ENCODE measurements at regions not wholly inside any gene's neighbourhood (a gene's known extent, or its start where the extent isn't known, plus 50 kb on each side); places are given as distances from the start of the nearest gene placed in this dataset.
"Not testable (repeated sequence)": the region's sequence is repeated elsewhere in the genome, so short reads cannot be mapped to it uniquely, and the experiment has no call there.

DNA sequence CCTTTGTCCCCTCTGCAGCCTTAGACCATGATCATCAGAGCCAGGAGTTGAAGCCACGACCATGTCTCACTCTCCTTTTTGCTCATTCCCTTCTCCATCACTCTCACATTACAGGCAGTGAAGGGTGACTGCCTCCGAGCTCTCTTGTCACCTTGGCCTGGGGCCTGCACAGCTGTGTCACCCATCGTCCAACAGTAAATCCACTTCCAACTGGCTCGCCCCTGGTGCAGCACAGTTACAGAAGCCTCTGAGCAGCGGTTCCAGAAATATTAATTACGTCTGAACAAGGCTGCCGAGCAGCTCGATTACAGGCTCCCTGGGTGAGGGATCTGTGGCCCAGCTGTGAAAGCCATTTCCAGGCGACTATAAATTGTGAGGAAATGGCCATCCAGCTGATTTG, 528.2 kb downstream of the NR2F2 start:
- no peak for TF ChIP-seq ZNF274 (IDR thresholded peaks at IDR 0.05; ENCODE audit: low read depth, low read length)
- H3K4me3 ChIP-seq (ENCODE audit: low read length), result no peak overlapping the region

DNA sequence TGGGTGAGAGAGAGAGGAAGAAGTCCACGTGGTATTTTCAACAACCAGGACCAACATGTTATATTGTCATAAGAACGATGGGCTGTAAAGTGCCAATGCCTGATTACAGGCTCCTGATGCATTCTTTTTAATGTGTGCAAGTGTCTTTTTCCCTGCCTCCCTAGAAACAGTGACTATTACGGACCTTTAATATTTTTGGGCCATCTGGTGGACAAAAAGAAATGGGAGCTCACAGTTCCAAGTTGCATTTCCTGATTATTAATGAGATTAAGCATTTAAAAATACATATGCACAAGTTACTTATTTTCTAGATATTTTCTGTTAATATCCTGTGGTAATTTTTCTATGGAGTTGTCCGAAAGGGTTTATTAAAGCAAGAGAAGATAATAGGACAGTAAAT, 530.2 kb downstream of the NR2F2 start:
- no peak for TF ChIP-seq ZNF274 (IDR thresholded peaks at IDR 0.05; ENCODE audit: low read depth, low read length)
- no peak overlapping the region for H3K4me3 ChIP-seq (ENCODE audit: low read length)

DNA sequence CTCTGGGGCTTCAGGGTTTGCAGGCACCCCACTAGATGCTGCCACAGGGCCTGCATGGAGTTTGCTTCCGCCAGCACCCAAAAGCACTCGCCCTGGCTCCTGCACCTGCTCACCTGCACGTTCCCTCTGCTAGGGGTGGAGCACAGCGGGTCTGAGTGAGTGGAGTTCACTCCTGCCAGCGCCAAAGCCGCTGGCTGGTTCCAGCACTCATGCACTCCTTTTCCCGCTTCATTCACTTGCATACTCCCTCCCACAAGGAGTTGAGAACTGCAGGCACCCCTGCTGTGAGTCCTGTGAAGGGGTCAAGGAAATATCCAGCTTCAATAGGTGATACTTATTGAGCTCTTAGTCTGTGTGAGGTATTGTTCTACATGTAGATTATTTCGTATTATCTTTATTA, 537.5 kb downstream of the NR2F2 start:
- H3K4me3 ChIP-seq (ENCODE audit: low read length), result no peak overlapping the region
- TF ChIP-seq ZNF274 (IDR thresholded peaks at IDR 0.05; ENCODE audit: low read depth, low read length), result no peak

DNA sequence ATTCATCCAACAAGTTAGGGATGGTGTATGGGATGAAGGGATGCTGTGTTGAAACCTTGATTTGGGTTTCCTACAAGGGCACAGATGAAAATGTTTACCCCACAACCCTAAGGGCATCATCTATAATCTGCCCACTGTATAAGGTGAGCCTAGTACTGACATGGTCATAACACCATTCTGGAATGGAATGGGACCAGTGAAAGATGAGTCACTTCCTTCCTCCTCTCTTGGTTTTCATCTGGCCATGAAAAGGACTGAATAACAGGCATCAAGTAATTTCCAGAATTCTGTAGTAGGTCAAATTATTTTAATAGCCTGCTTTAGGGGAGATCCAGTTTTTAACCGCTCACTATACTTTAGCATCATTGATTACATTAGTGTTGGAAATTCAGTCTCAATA, 538.6 kb downstream of the NR2F2 start:
- TF ChIP-seq ZNF274 (IDR thresholded peaks at IDR 0.05; ENCODE audit: low read depth, low read length), result no peak
- H3K4me3 ChIP-seq (ENCODE audit: low read length), result no peak overlapping the region

DNA sequence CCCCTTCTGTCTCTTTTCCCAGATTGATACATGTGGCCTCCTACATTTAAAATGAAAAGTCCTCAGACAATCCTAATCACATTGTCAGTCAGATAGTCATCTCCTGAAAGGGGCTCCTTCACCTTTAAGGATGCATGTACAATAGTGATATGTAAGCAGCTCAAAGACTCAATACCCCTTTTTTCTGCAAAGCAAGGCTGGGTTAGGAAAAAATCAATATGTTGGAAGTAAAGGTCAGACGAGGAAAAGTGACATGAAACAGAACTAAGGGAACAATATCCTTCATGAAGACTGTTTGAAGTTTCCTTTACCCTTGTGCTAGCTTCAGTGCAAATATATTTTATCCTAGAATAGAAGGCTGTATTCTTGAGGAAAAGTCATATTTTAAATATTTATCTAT, 539.3 kb downstream of the NR2F2 start:
- no peak overlapping the region for H3K4me3 ChIP-seq (ENCODE audit: low read length)
- TF ChIP-seq ZNF274 (IDR thresholded peaks at IDR 0.05; ENCODE audit: low read depth, low read length), result no peak

DNA sequence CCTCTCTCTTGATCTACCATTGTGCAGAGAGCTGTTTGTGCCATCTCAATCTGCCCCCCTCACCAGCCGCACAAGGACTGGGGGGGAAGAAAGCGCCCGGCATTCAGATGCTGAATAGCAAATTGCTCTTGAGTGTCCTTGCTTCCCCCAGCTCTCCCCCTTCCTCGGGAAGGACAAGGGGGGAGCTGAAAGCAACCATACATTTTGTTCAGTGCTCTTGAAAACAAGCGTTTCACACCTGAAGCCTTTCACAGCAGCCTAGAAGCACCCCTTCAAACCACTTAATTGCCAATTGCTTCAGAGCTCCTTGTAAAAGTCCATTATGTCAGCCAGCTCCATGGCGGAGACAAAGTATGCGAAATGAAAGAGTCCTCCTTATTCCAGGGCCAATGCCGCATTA, 540.1 kb downstream of the NR2F2 start:
- TF ChIP-seq ZNF274 (IDR thresholded peaks at IDR 0.05; ENCODE audit: low read depth, low read length), result no peak
- H3K4me3 ChIP-seq (ENCODE audit: low read length), result no peak overlapping the region

DNA sequence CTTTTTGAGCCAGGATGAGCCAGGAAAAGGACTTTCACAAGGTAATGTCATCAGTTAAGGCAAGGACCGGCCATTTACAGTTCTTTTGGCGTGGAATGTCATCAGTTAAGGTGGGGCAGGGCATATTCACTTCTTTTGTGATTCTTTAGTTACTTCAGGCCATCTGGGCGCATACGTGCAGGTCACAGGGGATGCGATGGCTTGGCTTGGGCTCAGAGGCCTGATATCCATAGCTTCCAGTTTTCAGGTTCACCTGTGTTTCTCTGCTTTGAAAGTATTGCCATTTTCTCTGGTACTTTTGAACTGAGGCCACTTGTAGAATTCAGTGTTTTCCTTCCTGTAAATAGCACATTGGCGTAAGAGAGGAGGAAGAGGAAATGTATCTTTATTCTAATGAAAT, 546.9 kb downstream of the NR2F2 start:
- H3K4me3 ChIP-seq (ENCODE audit: low read length), result not testable (repeated sequence)

DNA sequence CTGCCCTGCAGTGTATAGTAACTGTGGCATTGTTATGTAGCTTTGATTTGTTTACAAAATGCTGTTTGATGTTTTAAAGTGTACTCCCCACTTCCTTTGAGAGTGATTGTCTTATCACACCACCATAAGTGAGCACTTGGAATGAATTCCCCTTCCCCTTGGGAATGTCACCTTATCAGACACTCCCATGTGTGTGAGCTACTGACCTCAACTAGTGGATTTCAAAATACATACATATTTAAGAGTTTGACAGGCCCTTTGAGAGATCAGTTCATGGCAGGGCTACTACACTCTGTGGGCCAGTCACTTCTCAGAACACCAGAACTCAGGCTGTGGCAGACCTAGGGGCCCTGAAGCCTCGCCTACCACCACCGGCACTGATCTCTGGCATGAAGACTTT, 547.6 kb downstream of the NR2F2 start:
- no peak for TF ChIP-seq ZNF274 (IDR thresholded peaks at IDR 0.05; ENCODE audit: low read depth, low read length)
- no peak overlapping the region for H3K4me3 ChIP-seq (ENCODE audit: low read length)

DNA sequence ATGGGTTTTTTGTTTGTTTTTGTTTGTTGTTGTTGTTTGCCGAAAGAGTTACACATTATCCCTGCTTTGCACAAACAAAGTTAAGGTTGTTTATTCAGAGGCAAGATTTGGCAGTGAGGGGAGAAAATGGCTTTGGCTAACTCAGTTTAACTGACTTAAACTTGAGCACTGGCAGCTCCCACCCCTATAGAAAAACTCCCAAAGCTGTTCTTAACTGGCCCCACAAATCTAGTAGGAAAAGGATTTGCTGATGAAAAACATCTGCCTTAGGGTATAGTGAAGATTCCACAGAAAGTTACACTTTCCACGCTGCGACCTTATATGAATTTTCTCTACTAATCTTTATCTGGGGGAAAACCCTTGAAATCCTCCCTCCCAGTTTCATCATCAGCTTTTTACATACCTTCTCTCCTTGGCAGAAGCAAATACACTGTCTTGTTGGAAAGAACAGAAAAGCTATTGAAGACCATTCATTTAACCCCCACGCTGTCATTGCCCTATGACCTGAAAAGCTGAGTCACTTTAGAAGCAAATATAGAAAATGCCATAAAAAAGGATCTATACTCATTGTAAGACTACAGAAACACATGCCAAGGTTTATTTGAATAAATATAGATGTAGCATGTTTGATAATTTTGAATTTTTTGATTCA, 551.7 kb downstream of the NR2F2 start:
- TF ChIP-seq ZNF274 (IDR thresholded peaks at IDR 0.05; ENCODE audit: low read depth, low read length), result no peak
- no peak overlapping the region for H3K4me3 ChIP-seq (ENCODE audit: low read length)

DNA sequence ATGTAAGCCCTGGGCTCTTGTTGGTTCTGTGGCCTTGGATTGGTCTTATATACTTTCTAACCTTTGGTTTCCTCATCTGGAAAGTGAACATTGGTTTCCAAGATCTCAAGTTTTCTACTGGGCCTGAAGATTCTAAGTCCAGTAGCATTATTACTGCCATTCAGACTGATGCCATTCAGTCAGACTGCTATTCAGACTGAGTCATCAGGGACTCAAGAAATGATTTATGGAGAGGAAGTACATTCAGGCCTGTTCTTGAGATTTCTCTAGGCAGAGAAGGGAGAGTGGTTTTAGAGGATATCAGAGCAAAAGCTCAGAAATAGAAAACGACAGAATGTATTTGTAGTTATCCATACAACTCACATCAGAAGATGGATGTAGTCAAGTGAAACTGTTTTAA, 557.2 kb downstream of the NR2F2 start:
- no peak for TF ChIP-seq ZNF274 (IDR thresholded peaks at IDR 0.05; ENCODE audit: low read depth, low read length)
- no peak overlapping the region for H3K4me3 ChIP-seq (ENCODE audit: low read length)

DNA sequence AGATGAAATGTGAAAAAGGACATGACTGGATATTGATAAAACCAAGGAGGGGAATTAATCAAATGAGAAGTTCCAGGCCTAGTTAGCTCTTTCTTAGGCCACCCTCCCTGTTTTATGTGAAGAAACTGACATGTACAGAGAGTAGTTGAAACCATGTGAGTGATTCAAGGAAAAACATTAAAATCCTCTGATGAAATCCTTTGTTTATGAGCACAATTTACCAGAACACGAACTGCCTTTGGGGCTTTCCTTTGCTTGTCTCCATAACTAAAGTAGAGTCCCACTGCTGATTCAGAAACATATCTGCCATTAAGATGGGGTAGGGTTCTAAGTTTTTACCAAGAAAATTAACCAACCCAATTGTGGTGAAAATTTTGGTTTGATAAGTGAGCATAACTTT, 558.3 kb downstream of the NR2F2 start:
- no peak for TF ChIP-seq ZNF274 (IDR thresholded peaks at IDR 0.05; ENCODE audit: low read depth, low read length)
- H3K4me3 ChIP-seq (ENCODE audit: low read length), result no peak overlapping the region

DNA sequence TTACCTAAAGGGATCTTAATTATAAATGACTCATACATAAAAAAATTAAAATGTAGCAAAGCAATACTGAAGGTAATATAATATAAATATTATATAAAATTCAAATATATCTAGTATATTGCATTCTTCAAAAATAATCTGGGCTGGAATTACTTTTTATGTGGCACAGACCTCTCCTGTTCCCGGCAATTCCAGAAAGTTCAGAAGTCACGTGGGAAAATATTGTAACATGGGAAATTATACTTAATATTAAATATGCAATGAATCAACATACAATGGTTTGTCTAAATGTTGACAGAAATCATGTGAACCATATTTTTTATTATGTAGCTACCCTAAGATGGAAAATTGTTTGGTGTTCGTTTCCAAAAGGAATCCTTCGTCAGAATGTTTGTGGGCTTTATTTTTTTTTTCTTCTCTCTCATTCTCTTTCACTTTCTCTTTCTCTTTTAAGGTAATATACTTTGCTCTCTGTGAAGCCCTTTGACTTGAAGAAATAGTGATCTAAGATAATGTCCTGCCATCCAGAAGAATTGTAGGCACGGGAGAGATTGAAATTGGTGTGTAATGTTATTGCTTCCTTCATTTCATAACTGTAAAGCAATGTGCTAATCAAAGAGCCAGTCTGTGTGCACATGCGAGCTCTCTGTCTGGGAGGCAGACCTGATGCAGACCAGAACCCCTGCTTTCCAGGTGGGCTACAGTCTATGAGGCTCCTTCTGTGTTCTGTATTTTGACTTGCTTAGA, 559.4 kb downstream of the NR2F2 start:
- peak overlapping the region; percentile 25; the same call in 1 of the 2 replicates for H3K4me3 ChIP-seq (ENCODE audit: low read length)

DNA sequence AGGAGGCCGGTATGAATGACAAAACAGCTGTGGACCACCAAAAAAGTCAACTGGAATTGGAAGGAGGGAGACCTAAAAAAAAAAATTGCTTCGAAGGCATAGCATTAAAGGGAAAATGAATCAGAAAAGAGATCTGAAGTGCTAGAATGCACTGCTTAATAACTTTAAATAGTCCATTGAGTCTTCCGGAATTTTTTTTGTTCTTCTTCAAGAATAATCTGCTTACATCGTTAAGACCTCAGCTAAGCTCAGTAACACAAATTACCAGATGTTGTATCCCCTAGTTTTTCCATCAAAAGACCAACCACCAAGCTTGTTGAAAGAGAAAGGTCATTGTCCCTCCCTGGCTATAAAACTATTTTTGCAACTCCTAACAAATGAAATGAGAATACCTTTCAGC, 560.5 kb downstream of the NR2F2 start:
- TF ChIP-seq ZNF274 (IDR thresholded peaks at IDR 0.05; ENCODE audit: low read depth, low read length), result no peak
- H3K4me3 ChIP-seq (ENCODE audit: low read length), result peak overlapping the region; percentile 31; the same call in 1 of the 2 replicates

More for the DNA sequence above, 559.4 kb downstream of the NR2F2 start:
- no peak for TF ChIP-seq ZNF274 (IDR thresholded peaks at IDR 0.05; ENCODE audit: low read depth, low read length)

DNA sequence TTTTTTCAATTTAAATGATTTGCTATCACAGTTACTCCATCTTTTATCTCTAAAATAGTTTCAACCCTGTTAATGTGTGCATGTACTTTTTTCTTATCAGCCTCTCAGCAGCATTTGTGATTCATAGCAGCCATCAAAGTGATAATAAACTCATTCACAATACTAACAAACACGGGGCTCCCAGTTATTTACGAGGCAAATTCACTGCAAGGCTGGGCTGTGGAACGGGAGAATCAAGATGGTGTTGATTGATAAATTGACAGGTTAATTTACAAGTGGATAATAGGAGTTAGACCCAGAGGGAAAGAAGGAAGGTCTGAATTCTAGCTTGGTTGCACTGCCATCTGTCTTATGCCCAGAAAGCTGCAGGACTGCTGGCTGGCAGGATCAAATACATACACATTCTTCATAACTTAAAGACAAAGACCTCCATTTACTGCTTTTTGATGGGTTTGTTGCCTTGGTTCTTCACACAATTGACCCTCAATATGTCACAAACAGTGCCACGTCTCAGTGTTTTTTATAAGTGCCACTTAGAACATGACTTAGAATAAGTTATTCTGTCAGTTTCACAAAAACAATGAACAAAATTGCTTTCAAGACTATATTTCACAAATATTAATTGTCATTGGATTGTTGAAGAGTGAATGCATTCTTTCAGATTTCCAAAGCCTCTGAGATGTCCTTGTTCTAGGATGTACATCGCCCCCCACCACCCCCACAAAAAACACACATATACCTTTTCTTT, 562.8 kb downstream of the NR2F2 start:
- H3K4me3 ChIP-seq (ENCODE audit: low read length), result no peak overlapping the region
- no peak for TF ChIP-seq ZNF274 (IDR thresholded peaks at IDR 0.05; ENCODE audit: low read depth, low read length)

DNA sequence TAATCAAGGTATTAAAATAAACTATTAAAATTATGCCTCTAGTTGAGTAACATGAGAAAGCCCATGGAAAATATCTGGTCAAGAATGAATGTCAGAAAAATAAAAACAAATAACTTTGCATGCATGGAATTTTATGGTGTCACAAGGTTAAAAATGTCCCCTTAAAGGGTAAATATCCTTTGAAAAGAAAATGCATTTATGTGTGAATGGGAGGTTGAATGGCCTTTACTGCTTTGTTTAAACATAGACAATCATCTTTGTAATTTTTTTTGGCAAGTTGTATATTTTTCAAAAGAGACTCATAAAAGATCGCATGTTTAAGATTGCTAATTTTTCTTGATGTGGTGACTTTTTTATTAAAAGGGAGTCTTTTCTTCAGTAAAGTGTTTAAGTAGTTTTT, 564.2 kb downstream of the NR2F2 start:
- H3K4me3 ChIP-seq (ENCODE audit: low read length), result no peak overlapping the region
- TF ChIP-seq ZNF274 (IDR thresholded peaks at IDR 0.05; ENCODE audit: low read depth, low read length), result no peak
